HEK293T (cell line): ENCODE measurements at regions not wholly inside any gene's neighbourhood (a gene's known extent, or its start where the extent isn't known, plus 50 kb on each side); places are given as distances from the start of the nearest gene placed in this dataset.

Experiments used
- CTCF ChIA-PET: fragments of 350-600 bp; formaldehyde crosslinking; extraction: SDS; loops from one replicate; lab custom pipeline; 2021; ENCODE audit warnings: antibody characterized with exemption, inconsistent platforms; lab: Yijun Ruan, JAX
- POLR2A ChIA-PET: fragments of 350-600 bp; formaldehyde crosslinking; extraction: SDS; loops from one replicate; lab custom pipeline; 2020; ENCODE audit warnings: antibody characterized with exemption, inconsistent platforms; lab: Yijun Ruan, JAX
- DNase-seq: peaks from one replicate; pipeline ENCODE4 v3.0.0; 2012; ENCODE audit warnings: mixed read lengths; ENCODE audit errors: extremely low spot score
- ARNT ChIP-seq: fragments of 450-650 bp; IDR thresholded peaks from 2 replicates; pipeline ENCODE4 v1.6.1; 2017; ENCODE audit warnings: mild to moderate bottlenecking
- BHLHE40 ChIP-seq: fragments of 450-650 bp; IDR thresholded peaks from 2 replicates; pipeline ENCODE4 v1.6.1; 2016; ENCODE audit warnings: mild to moderate bottlenecking, moderate library complexity, borderline replicate concordance
- CTBP1 ChIP-seq: fragments of 450-650 bp; IDR thresholded peaks from 2 replicates; pipeline ENCODE4 v1.6.1; 2016; ENCODE audit warnings: borderline replicate concordance
- ELF4 ChIP-seq: fragments of 450-650 bp; IDR thresholded peaks from 2 replicates; pipeline ENCODE4 v1.6.1; 2017; ENCODE audit warnings: antibody characterized with exemption
- FOXA1 ChIP-seq: fragments of 450-650 bp; IDR thresholded peaks from 2 replicates; pipeline ENCODE4 v1.6.1; 2016; ENCODE audit warnings: mild to moderate bottlenecking
- FOXK2 ChIP-seq: fragments of 450-650 bp; IDR thresholded peaks from 2 replicates; pipeline ENCODE4 v1.6.1; 2016; ENCODE audit warnings: mild to moderate bottlenecking
- FOXM1 ChIP-seq: fragments of 450-650 bp; IDR thresholded peaks from 2 replicates; pipeline ENCODE4 v1.6.1; 2017; ENCODE audit warnings: mild to moderate bottlenecking, borderline replicate concordance
- HDGF ChIP-seq: fragments of 450-650 bp; IDR thresholded peaks from 2 replicates; pipeline ENCODE4 v1.6.1; 2017; ENCODE audit warnings: antibody characterized with exemption, borderline replicate concordance
- L3MBTL2 ChIP-seq: fragments of 450-650 bp; conservative IDR thresholded peaks from 2 replicates; pipeline ENCODE4 v1.6.1; 2016; ENCODE audit warnings: mild to moderate bottlenecking
- LEF1 ChIP-seq: fragments of 450-650 bp; IDR thresholded peaks from 2 replicates; pipeline ENCODE4 v1.6.1; 2017; ENCODE audit warnings: mild to moderate bottlenecking, borderline replicate concordance
- NFRKB ChIP-seq: fragments of 450-650 bp; IDR thresholded peaks from 2 replicates; pipeline ENCODE4 v1.6.1; 2016; ENCODE audit warnings: mild to moderate bottlenecking, moderate library complexity
- PKNOX1 ChIP-seq: fragments of 450-650 bp; IDR thresholded peaks from 2 replicates; pipeline ENCODE4 v1.6.1; 2016
- SP1 ChIP-seq: fragments of 450-650 bp; IDR thresholded peaks from 2 replicates; pipeline ENCODE4 v1.6.1; 2017
- SUZ12 ChIP-seq: fragments of 450-650 bp; IDR thresholded peaks from 2 replicates; pipeline ENCODE4 v1.6.1; 2016; ENCODE audit warnings: mild to moderate bottlenecking
- TARDBP ChIP-seq: fragments of 450-650 bp; IDR thresholded peaks from 2 replicates; pipeline ENCODE4 v1.6.1; 2016
- ZNF384 ChIP-seq: fragments of 450-650 bp; IDR thresholded peaks from 2 replicates; pipeline ENCODE4 v1.6.1; 2016

- DNase-seq = no peak
- TF ChIP-seq FOXM1 = no peak
- no peak for TF ChIP-seq BHLHE40
- no peak for TF ChIP-seq FOXK2
- no peak for TF ChIP-seq TARDBP
- TF ChIP-seq ELF4 = no peak
- TF ChIP-seq NFRKB = no peak
- TF ChIP-seq PKNOX1 = no peak
- no peak for TF ChIP-seq ARNT
- TF ChIP-seq LEF1 = no peak
- no peak for TF ChIP-seq SP1
- TF ChIP-seq HDGF = no peak
- TF ChIP-seq L3MBTL2 = no peak
- no peak for TF ChIP-seq CTBP1
- TF ChIP-seq ZNF384 = no peak
- no peak for TF ChIP-seq SUZ12
- no peak for TF ChIP-seq FOXA1
- ChIA-PET CTCF (no interaction called here), POLR2A (no interaction called here)
Observed at GRCh38 chr4:115729739-115730266, 616.4 kb upstream of the NDST4 start.

DNA sequence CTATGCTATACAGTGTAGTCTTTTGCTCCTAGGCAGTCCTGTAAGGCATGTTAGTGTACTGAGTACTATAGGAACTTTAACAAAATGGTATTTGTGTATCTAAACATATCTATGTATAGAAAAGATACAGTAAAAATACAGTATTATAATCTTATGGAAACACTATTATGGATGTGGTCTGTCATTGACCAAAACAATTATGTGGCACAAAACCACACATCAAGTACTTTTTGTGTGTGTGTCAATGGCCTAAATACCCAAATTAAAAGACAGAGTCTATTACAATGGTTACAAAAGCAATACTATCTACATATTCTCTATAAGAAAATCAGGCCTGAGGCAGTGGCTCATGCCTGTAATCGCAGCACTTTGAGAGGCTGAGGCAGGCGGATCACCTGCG, 610.2 kb upstream of the NDST4 start:
- ChIA-PET CTCF (interaction anchor here (0.7 kb wide), 1 partner anchor 10 kb away, joined by 3 read pairs; no protein-coding TSS in a partner anchor), POLR2A (no interaction called here)
- no peak for DNase-seq
- TF ChIP-seq ELF4 = no peak
- no peak for TF ChIP-seq HDGF
- TF ChIP-seq L3MBTL2 = no peak
- no peak for TF ChIP-seq PKNOX1
- TF ChIP-seq FOXK2 = no peak

GRCh38 chr4:115720611-115721010, 607.2 kb upstream of the NDST4 start:
- no peak for TF ChIP-seq HDGF
- TF ChIP-seq FOXM1 = no peak
- no peak for TF ChIP-seq CTBP1
- TF ChIP-seq L3MBTL2 = no peak
- TF ChIP-seq BHLHE40 = no peak
- TF ChIP-seq SUZ12 = no peak
- TF ChIP-seq NFRKB = no peak
- no peak for TF ChIP-seq TARDBP
- no peak for TF ChIP-seq PKNOX1
- TF ChIP-seq ARNT = no peak
- no peak for TF ChIP-seq FOXK2
- ChIA-PET CTCF (no interaction called here), POLR2A (no interaction called here)
- DNase-seq = no peak

DNA sequence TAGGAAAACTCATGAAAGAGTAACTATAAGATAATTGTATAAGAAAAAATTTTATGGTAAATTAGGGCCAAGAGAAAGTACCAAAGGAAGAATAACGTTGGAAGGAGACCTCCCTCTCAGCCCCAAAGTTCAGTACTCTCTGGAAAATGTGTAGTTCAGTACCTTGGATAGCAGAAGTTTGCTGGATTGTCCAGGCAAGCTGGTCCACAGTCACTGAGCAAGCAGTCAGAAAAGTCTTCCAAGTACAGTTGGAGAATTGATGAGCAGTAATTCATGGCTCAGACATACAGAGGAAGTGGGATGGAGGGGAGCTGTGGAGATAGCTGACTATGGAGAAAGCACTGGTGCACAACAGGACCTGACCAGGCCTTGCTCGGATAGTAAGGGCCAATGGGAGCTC, 598.2 kb upstream of the NDST4 start:
- TF ChIP-seq CTBP1 = no peak
- TF ChIP-seq ELF4 = no peak
- no peak for TF ChIP-seq ZNF384
- peak; percentile 9 for DNase-seq
- POLR2A ChIA-PET = no interaction called here
- CTCF ChIA-PET = no interaction called here

GRCh38 chr4:115688961-115689360, 575.5 kb upstream of the NDST4 start:
- no peak for DNase-seq
- CTCF ChIA-PET = no interaction called here
- POLR2A ChIA-PET = no interaction called here
- TF ChIP-seq FOXA1 (no peak), SUZ12 (no peak), ZNF384 (no peak), NFRKB (no peak), BHLHE40 (no peak), SP1 (no peak), TARDBP (no peak), PKNOX1 (no peak), ARNT (no peak), L3MBTL2 (no peak), HDGF (no peak), FOXM1 (no peak), ELF4 (no peak), FOXK2 (no peak), CTBP1 (no peak), LEF1 (no peak)

DNA sequence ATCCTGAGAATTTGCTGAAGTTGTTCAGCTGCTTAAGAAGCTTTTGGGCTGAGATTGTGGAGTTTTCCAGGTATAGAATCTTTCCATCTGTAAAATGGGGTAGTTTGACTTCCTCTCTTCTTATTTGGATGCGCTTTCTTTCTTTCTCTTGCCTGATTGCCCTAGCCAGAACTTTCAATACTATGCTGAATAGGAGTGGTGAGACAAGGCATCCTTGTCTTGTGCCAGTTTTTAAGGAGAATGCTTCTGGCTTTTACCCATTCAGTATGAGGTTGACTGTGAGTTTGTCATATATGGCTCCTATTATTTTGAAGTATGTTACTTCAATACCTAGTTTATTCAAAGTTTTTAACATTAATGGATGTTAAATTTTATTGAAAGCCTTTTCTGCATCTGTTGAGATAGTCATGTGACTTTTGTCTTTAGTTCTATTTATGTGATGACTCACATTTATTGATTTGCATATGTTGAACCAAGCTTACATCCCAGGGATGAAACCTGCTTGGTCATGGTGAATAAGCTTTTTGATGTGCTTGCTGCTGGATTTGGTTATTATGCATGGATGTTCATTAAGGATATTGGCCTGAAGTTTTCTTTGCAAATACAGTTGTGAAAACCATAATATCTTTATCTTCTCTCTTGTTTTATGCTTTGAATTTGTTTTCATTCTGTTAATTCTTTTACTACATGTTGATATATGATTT, 573.8 kb upstream of the NDST4 start:
- no peak for DNase-seq
- ChIA-PET CTCF (no interaction called here), POLR2A (no interaction called here)
- TF ChIP-seq FOXA1 (no peak), ARNT (no peak), ELF4 (no peak), SUZ12 (no peak)
